GM23248 (cell line): ENCODE measurements at regions not wholly inside any gene's neighbourhood (a gene's known extent, or its start where the extent isn't known, plus 50 kb on each side); places are given as distances from the start of the nearest gene placed in this dataset.

Source experiments
- DNase-seq: peaks from one replicate; pipeline ENCODE4 v3.0.0-alpha.2; 2015
- H2AFZ ChIP-seq: fragments of 200-600 bp; sonication (generic); 2 replicates; pipeline ENCODE4 v1.6.1; 2016; ENCODE audit warnings: antibody characterized with exemption
- H3F3A ChIP-seq: fragments of 200-600 bp; sonication (generic); 2 replicates; pipeline ENCODE4 v1.6.1; 2016; ENCODE audit warnings: mild to moderate bottlenecking, antibody characterized with exemption, mixed run types; ENCODE audit not compliant: insufficient read depth
- H3K27ac ChIP-seq: fragments of 200-600 bp; sonication (generic); 2 replicates; pipeline ENCODE4 v1.5.1; 2016; ENCODE audit warnings: mild to moderate bottlenecking
- H3K27me3 ChIP-seq: fragments of 200-600 bp; sonication (generic); replicated peaks from 2 replicates; pipeline ENCODE4 v1.6.1; 2016; ENCODE audit warnings: mild to moderate bottlenecking; ENCODE audit not compliant: insufficient read depth
- H3K36me3 ChIP-seq: fragments of 200-600 bp; sonication (generic); 2 replicates; pipeline ENCODE4 v1.6.1; 2016; ENCODE audit warnings: low read depth, mild to moderate bottlenecking
- H3K4me1 ChIP-seq: fragments of 200-600 bp; sonication (generic); 2 replicates; pipeline ENCODE4 v1.6.1; 2016; ENCODE audit warnings: mild to moderate bottlenecking; ENCODE audit not compliant: insufficient read depth
- H3K4me2 ChIP-seq: fragments of 200-600 bp; sonication (generic); one replicate; pipeline ENCODE4 v1.6.1; 2016; ENCODE audit warnings: mild to moderate bottlenecking; ENCODE audit not compliant: unreplicated experiment
- H3K4me3 ChIP-seq: fragments of 200-600 bp; sonication (generic); 2 replicates; pipeline ENCODE4 v1.5.1; 2016; ENCODE audit warnings: mild to moderate bottlenecking
- H3K79me2 ChIP-seq: fragments of 200-600 bp; sonication (generic); 2 replicates; pipeline ENCODE4 v1.6.1; 2016; ENCODE audit warnings: mild to moderate bottlenecking; ENCODE audit not compliant: insufficient read depth
- H3K9ac ChIP-seq: fragments of 200-600 bp; sonication (generic); 2 replicates; pipeline ENCODE4 v1.6.1; 2016; ENCODE audit warnings: mild to moderate bottlenecking
- H3K9me2 ChIP-seq: fragments of 200-600 bp; sonication (generic); 2 replicates; pipeline ENCODE4 v1.6.1; 2016; ENCODE audit warnings: mixed run types, mild to moderate bottlenecking, moderate library complexity; ENCODE audit not compliant: insufficient read depth
- H3K9me3 ChIP-seq: fragments of 200-600 bp; sonication (generic); one replicate; pipeline ENCODE4 v1.6.1; 2017; ENCODE audit warnings: low read depth
- H4K20me1 ChIP-seq: fragments of 200-600 bp; sonication (generic); 2 replicates; pipeline ENCODE4 v1.6.0; 2016; ENCODE audit not compliant: insufficient read depth
- EZH2 ChIP-seq: fragments of 200-600 bp; sonication (generic); IDR thresholded peaks from 2 replicates; pipeline ENCODE4 v1.6.1; 2018; ENCODE audit warnings: antibody characterized with exemption, mild to moderate bottlenecking; ENCODE audit not compliant: insufficient read depth, poor library complexity, severe bottlenecking
- EZH2phosphoT487 ChIP-seq: fragments of 200-600 bp; sonication (generic); IDR thresholded peaks from 2 replicates; pipeline ENCODE4 v1.6.1; 2018; ENCODE audit warnings: antibody characterized with exemption, moderate library complexity, mild to moderate bottlenecking, low read depth; ENCODE audit not compliant: insufficient read depth
- WGBS, 2 experiments: methylation state at CpG; one replicate each; pipeline ENCODE4 v1.1.6; 2015 to 2017; ENCODE audit warnings: low lambda C conversion rate in 2 of 2, low coverage in 1 of 2; ENCODE audit errors: missing lambda C conversion rate in 2 of 2; 5-methylcytosine and 5-hydroxymethylcytosine counted together
- in situ Hi-C: fragments of 300-500 bp; cut with MboI; formaldehyde crosslinking; loops from 2 replicates; pipeline ENCODE4 v1.15.0; 2020

- Histone ChIP-seq H3K4me2 (no peak overlapping the region), H3K9me2 (no peaks in the 10 kb centered on the region), H3K9me3 (no peaks in the 10 kb centered on the region), H3K9ac (no peak overlapping the region), H3K4me1 (peaks cover 14% of the 10 kb centered on the region), H3K27me3 (no peaks in the 10 kb centered on the region), H3K79me2 (no peaks in the 10 kb centered on the region), H3K27ac (no peak overlapping the region), H4K20me1 (no peaks in the 10 kb centered on the region), H3K36me3 (no peaks in the 10 kb centered on the region), H3F3A (0 out of 2 replicates have a peak, but pooled peaks cover 14% of the 10 kb centered on the region), H2AFZ (no peak overlapping the region), H3K4me3 (no peak overlapping the region)
- in situ Hi-C loops, result no loop called here
- TF ChIP-seq EZH2phosphoT487 (no peak), EZH2 (no peak)
- no peak for DNase-seq
- WGBS, 2 experiments, result 89 to 90% methylated on average over 5 of the region's 5 CpGs
These were observed 1171.7 kb upstream of the ZEB2 start for GRCh38 chr2:145691659-145692058.

GRCh38 chr2:145690183-145690778, 1170.4 kb upstream of the ZEB2 start:
- 92 to 94% methylated on average over 5 of the region's 5 CpGs for whole genome bisulfite sequencing, 2 experiments
- DNase-seq, result peak; percentile 8
- TF ChIP-seq EZH2phosphoT487, result no peak
- TF ChIP-seq EZH2, result no peak
- H3K9me2 ChIP-seq, result no peaks in the 10 kb centered on the region
- H3K9ac ChIP-seq, result no peak overlapping the region
- H3F3A ChIP-seq, result 0 out of 2 replicates have a peak, but pooled peaks cover 14% of the 10 kb centered on the region
- H3K4me2 ChIP-seq, result no peak overlapping the region
- no peaks in the 10 kb centered on the region for H4K20me1 ChIP-seq
- H3K27ac ChIP-seq, result no peak overlapping the region
- H2AFZ ChIP-seq, result no peak overlapping the region
- H3K27me3 ChIP-seq, result no peaks in the 10 kb centered on the region
- H3K4me1 ChIP-seq, result peaks cover 19% of the 10 kb centered on the region
- in situ Hi-C loops, result no loop called here
- H3K4me3 ChIP-seq, result no peak overlapping the region
- H3K36me3 ChIP-seq, result no peaks in the 10 kb centered on the region
- no peaks in the 10 kb centered on the region for H3K9me3 ChIP-seq
- no peaks in the 10 kb centered on the region for H3K79me2 ChIP-seq

- Histone ChIP-seq H3K4me3 (no peak overlapping the region), H3K4me1 (peaks cover 22% of the 10 kb centered on the region), H3F3A (0 out of 2 replicates have a peak, but pooled peaks cover 14% of the 10 kb centered on the region), H2AFZ (no peak overlapping the region), H3K27ac (no peak overlapping the region), H4K20me1 (no peaks in the 10 kb centered on the region), H3K4me2 (no peak overlapping the region), H3K9ac (no peak overlapping the region), H3K36me3 (no peaks in the 10 kb centered on the region), H3K27me3 (no peaks in the 10 kb centered on the region), H3K79me2 (no peaks in the 10 kb centered on the region), H3K9me2 (no peaks in the 10 kb centered on the region), H3K9me3 (no peaks in the 10 kb centered on the region)
- DNase-seq, result no peak
- in situ Hi-C loops, result no loop called here
- TF ChIP-seq EZH2phosphoT487, result no peak
- no peak for TF ChIP-seq EZH2
- 63 to 77% methylated on average over 2 of the region's 2 CpGs for WGBS, 2 experiments
These were observed 1169.4 kb upstream of the ZEB2 start for GRCh38 chr2:145689277-145689676.

GRCh38 chr2:145688156-145688555, 1168.2 kb upstream of the ZEB2 start:
- no peaks in the 10 kb centered on the region for H3K9me3 ChIP-seq
- no peak overlapping the region for H3K9ac ChIP-seq
- H3K27me3 ChIP-seq, result no peaks in the 10 kb centered on the region
- H3K4me2 ChIP-seq, result no peak overlapping the region
- no peaks in the 10 kb centered on the region for H3K9me2 ChIP-seq
- in situ Hi-C loops, result no loop called here
- H3K27ac ChIP-seq, result no peak overlapping the region
- H4K20me1 ChIP-seq, result no peaks in the 10 kb centered on the region
- TF ChIP-seq EZH2phosphoT487 (no peak), EZH2 (no peak)
- no peak overlapping the region for H3K4me3 ChIP-seq
- no peak overlapping the region for H2AFZ ChIP-seq
- H3K79me2 ChIP-seq, result no peaks in the 10 kb centered on the region
- H3F3A ChIP-seq, result 0 out of 2 replicates have a peak, but pooled peaks cover 6% of the 10 kb centered on the region
- peaks cover 14% of the 10 kb centered on the region; the same call in 1 of the 2 replicates for H3K4me1 ChIP-seq
- 93 to 94% methylated on average over 3 of the region's 3 CpGs for WGBS, 2 experiments
- DNase-seq, result no peak
- H3K36me3 ChIP-seq, result no peaks in the 10 kb centered on the region
